Central memory CD8-positive, alpha-beta T cell (primary cell): ENCODE measurements at regions not wholly inside any gene's neighbourhood (a gene's known extent, or its start where the extent isn't known, plus 50 kb on each side); places are given as distances from the start of the nearest gene placed in this dataset.
"Not testable (repeated sequence)": the region's sequence is repeated elsewhere in the genome, so short reads cannot be mapped to it uniquely, and the experiment has no call there.

Experiments
- ATAC-seq: fragments of 150-1000 bp; cut with Tn5 transposase; replicated peaks from 2 replicates; pipeline ENCODE4 v1.10.0; 2022; ENCODE audit warnings: mild to moderate bottlenecking, moderate FRiP score, moderate number of reproducible peaks; ENCODE audit not compliant: poor library complexity, severe bottlenecking; ENCODE audit errors: extremely low read depth
- DNase-seq, 2 donors: peaks; one replicate each; pipeline ENCODE4 v3.0.0; 2021; ENCODE audit warnings: low spot score in 2 of 2
- H3K27ac Mint-ChIP-seq: one replicate; pipeline ENCODE4 v1.8.0; 2022; ENCODE audit warnings: low read depth, mild to moderate bottlenecking, moderate library complexity, mixed read lengths
- H3K27me3 Mint-ChIP-seq: one replicate; pipeline ENCODE4 v1.8.0; 2022; ENCODE audit warnings: mixed read lengths
- H3K36me3 Mint-ChIP-seq: one replicate; pipeline ENCODE4 v1.8.0; 2022; ENCODE audit warnings: mild to moderate bottlenecking, moderate library complexity, mixed read lengths; ENCODE audit not compliant: insufficient read depth
- H3K4me1 Mint-ChIP-seq: one replicate; pipeline ENCODE4 v1.8.0; 2022; ENCODE audit warnings: mixed read lengths
- H3K4me3 Mint-ChIP-seq: one replicate; pipeline ENCODE4 v1.8.0; 2022; ENCODE audit warnings: mild to moderate bottlenecking, moderate library complexity, mixed read lengths
- H3K9me3 Mint-ChIP-seq: one replicate; pipeline ENCODE4 v1.8.0; 2022; ENCODE audit warnings: mixed read lengths

DNA sequence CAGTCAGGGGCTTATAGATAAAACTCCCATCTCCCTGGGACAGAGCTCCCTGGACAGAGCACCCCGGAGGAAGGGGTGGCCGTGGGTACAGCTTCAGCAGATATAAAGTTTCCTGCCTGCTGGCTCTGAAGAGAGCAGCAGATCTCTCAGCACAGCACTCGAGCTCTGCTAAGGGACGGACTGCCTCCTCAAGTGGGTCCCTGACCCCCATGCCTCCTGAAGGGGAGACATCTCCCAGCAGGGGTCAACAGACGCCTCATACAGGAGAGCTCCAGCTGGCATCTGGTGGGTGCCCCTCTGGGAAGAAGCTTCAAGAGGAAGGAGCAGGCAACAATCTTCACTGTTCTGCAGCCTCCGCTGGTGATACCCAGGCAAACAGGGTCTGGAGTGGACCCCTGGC is 142.1 kb downstream of the OXSM start:
- not testable (repeated sequence) for ATAC-seq, H3K27ac Mint-ChIP-seq, H3K4me3 Mint-ChIP-seq, H3K4me1 Mint-ChIP-seq, DNase-seq, H3K36me3 Mint-ChIP-seq
- Mint-ChIP-seq H3K9me3 (peaks cover 22% of the 10 kb centered on the region), H3K27me3 (peaks cover 11% of the 10 kb centered on the region)

- no peak overlapping the region for H3K4me3 Mint-ChIP-seq
- no peaks in the 10 kb centered on the region for H3K4me1 Mint-ChIP-seq
- no peak for ATAC-seq
- H3K27me3 Mint-ChIP-seq: no peaks in the 10 kb centered on the region
- DNase-seq: no peak
- peaks cover 2% of the 10 kb centered on the region for H3K36me3 Mint-ChIP-seq
- no peak overlapping the region for H3K27ac Mint-ChIP-seq
- peaks cover 6% of the 10 kb centered on the region for H3K9me3 Mint-ChIP-seq
Measured at GRCh38 chr3:25938566-25939325, 148.9 kb downstream of the OXSM start.

DNA sequence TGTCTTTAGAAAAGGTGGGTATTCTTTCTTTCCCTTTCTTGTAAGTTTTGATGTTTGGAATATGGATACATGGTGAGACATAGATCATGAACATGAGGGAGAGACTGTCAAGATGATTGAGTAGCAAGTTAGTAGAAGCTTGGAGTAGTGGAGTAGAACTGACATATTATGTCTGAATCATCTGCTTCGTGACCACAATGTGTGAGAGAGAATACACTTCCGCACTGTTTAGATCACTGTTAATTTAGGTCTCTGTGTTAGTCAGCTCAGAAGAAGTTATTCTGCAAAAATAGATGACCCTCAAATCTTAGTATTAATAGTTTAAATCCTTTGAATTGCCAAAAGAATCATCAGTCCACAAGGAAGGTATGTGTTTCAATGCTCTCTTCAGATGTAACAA is 151.0 kb downstream of the OXSM start:
- H3K4me1 Mint-ChIP-seq: no peaks in the 10 kb centered on the region
- no peaks in the 10 kb centered on the region for H3K27me3 Mint-ChIP-seq
- no peak overlapping the region for H3K4me3 Mint-ChIP-seq
- no peak overlapping the region for H3K27ac Mint-ChIP-seq
- no peaks in the 10 kb centered on the region for H3K9me3 Mint-ChIP-seq
- H3K36me3 Mint-ChIP-seq: peaks cover 2% of the 10 kb centered on the region
- DNase-seq (no peak), ATAC-seq (no peak)

DNA sequence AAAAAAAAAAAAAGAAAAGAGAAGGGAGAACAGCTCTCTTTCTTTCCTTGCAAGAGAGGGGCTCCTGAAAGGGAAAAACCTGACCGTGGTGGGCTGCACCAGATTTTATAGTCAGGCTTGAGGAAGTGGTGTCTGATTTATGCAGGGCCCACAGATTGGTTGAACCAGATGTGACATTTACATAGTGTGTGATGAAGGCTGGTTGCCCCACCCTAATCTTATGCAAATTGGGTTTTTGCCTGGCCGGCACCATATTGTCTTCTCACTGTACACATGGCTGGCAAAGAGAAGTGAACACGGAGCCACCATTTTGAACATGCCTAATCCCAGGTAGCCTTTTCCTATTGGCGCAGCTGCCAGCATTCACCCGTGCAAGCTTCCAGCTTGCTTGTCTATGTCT is 154.4 kb downstream of the OXSM start:
- DNase-seq: no peak
- no peaks in the 10 kb centered on the region for H3K27me3 Mint-ChIP-seq
- no peak for ATAC-seq
- no peak overlapping the region for H3K27ac Mint-ChIP-seq
- H3K36me3 Mint-ChIP-seq: peaks cover 2% of the 10 kb centered on the region
- no peaks in the 10 kb centered on the region for H3K4me1 Mint-ChIP-seq
- no peaks in the 10 kb centered on the region for H3K9me3 Mint-ChIP-seq
- no peak overlapping the region for H3K4me3 Mint-ChIP-seq

DNA sequence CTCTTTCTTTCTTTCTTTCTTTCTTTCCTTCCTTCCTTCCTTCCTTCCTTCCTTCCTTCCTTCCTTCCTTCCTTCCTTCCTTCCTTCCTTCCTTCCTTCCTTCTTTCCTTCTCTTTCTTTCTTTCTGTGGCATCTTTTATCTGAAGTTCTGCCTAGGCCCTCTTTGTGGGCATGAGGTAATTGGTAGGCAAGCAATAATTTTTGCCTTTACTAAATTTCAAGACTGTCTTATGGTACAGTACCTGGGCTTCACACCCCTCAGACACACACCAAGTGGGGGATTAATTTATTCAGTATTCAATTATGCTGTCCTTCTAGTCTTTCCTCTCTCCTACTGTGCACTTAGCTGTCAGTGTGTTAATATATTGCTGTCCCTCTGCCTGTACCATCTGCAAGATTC is 155.5 kb downstream of the OXSM start:
- Mint-ChIP-seq H3K27me3 (no peaks in the 10 kb centered on the region), H3K27ac (no peak overlapping the region), H3K9me3 (no peaks in the 10 kb centered on the region), H3K36me3 (peaks cover 2% of the 10 kb centered on the region), H3K4me3 (no peak overlapping the region), H3K4me1 (no peaks in the 10 kb centered on the region)
- ATAC-seq (no peak), DNase-seq (no peak)

- no peak overlapping the region for H3K27ac Mint-ChIP-seq
- no peak for DNase-seq
Measured at GRCh38 chr3:25945836-25946235, 155.9 kb downstream of the OXSM start.

DNA sequence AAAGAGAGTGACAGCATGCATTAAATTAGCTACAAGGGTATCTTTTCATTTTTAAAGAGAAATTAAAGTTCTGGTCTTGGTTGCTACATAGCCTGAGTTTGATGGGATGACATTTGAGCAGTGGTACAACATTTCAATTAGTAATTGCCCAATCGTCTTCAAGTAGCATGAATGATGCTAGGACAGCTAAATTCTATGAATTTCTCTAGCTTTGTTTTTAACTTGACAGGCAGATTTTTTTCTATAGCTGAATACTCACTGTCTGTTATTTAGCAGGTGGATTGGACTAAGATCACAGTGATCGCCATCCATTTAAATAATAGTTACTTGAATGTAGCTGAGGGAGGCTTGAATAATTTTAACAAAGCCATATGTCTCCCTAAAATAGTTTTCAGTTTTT is 162.2 kb downstream of the OXSM start:
- no peak for DNase-seq

More at GRCh38 chr3:25945836-25946235, 155.9 kb downstream of the OXSM start:
- Mint-ChIP-seq H3K27me3 (no peaks in the 10 kb centered on the region), H3K4me1 (no peaks in the 10 kb centered on the region), H3K36me3 (peaks cover 2% of the 10 kb centered on the region), H3K4me3 (no peak overlapping the region), H3K9me3 (no peaks in the 10 kb centered on the region)
- ATAC-seq: no peak

DNA sequence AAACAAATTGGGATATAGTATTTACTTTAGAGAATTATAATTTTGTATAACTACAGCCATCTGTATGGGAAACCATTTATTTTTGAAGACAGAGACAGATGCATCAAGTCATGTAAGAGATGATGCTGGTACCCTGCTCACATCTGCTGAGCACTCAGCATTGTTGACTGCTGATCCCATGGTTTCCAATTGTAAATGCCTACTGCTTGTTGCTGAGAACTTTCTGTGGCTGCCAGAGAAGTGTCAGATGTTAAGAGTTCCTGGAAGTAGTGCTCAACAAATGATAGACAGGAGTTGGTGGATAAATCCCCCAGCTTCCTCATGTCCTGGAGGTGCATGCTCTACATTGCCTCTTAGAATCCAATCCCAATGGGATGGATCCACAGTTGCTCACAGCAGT is 167.1 kb downstream of the OXSM start:
- no peak for DNase-seq
- H3K4me1 Mint-ChIP-seq: no peaks in the 10 kb centered on the region
- H3K9me3 Mint-ChIP-seq: no peaks in the 10 kb centered on the region
- no peak overlapping the region for H3K4me3 Mint-ChIP-seq
- H3K27me3 Mint-ChIP-seq: peaks cover 12% of the 10 kb centered on the region
- no peak for ATAC-seq
- no peaks in the 10 kb centered on the region for H3K36me3 Mint-ChIP-seq
- no peak overlapping the region for H3K27ac Mint-ChIP-seq

More for the DNA sequence above, 162.2 kb downstream of the OXSM start:
- no peaks in the 10 kb centered on the region for H3K4me1 Mint-ChIP-seq
- no peak overlapping the region for H3K4me3 Mint-ChIP-seq
- H3K9me3 Mint-ChIP-seq: no peaks in the 10 kb centered on the region
- ATAC-seq: no peak
- peaks cover 12% of the 10 kb centered on the region for H3K27me3 Mint-ChIP-seq
- no peaks in the 10 kb centered on the region for H3K36me3 Mint-ChIP-seq
- H3K27ac Mint-ChIP-seq: no peak overlapping the region

GRCh38 chr3:25960776-25961175 is 170.9 kb downstream of the OXSM start:
- Mint-ChIP-seq H3K27me3 (no peaks in the 10 kb centered on the region), H3K4me1 (no peaks in the 10 kb centered on the region), H3K27ac (no peak overlapping the region), H3K36me3 (no peaks in the 10 kb centered on the region), H3K4me3 (no peak overlapping the region), H3K9me3 (no peaks in the 10 kb centered on the region)
- no peak for ATAC-seq
- DNase-seq: no peak

DNA sequence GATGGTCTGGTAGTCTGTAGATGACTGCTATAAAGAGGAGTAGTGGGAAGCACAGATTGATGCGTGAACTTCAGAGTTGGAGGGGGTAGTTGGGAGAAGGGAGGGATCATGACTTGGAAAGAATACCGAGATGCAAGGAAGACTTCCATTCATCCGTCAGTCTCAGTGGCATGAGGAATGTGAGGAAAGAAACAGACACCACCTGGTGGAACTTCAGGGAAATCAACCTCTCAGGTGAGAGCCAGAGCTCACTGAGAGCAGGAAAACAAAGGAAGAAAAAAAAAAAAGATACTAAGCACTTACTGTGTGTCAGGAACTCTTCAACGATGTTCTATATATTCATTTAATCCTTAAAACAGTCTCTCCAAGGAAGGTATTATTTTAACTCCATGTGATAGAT is 172.4 kb downstream of the OXSM start:
- H3K27ac Mint-ChIP-seq: no peak overlapping the region
- ATAC-seq: no peak
- no peak for DNase-seq
- no peaks in the 10 kb centered on the region for H3K4me1 Mint-ChIP-seq
- H3K36me3 Mint-ChIP-seq: no peaks in the 10 kb centered on the region
- H3K27me3 Mint-ChIP-seq: no peaks in the 10 kb centered on the region
- no peak overlapping the region for H3K4me3 Mint-ChIP-seq
- no peaks in the 10 kb centered on the region for H3K9me3 Mint-ChIP-seq

DNA sequence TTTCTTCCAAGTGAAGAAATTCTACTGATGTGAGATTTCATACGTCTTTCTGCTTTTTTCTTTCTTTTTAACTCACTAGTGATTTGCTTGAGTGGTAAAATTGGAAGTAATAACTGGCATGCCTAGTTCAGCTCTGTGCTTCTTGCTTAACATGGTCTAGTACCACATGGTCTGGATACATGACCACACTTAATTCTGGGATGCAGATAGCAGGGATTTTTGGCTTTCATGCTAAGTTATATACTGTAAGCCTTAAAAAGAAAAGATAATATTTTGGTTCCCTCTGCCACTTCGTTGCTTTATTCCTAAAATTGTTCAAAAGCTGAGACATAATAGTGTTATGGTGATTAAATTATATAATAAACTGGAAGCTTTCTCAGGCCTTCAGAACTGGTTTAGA is 174.3 kb downstream of the OXSM start:
- ATAC-seq (no peak), DNase-seq (no peak)
- Mint-ChIP-seq H3K27me3 (peaks cover 10% of the 10 kb centered on the region), H3K4me1 (no peaks in the 10 kb centered on the region), H3K4me3 (no peak overlapping the region), H3K9me3 (no peaks in the 10 kb centered on the region), H3K27ac (no peak overlapping the region), H3K36me3 (no peaks in the 10 kb centered on the region)

- Mint-ChIP-seq H3K27me3 (peaks cover 10% of the 10 kb centered on the region), H3K4me3 (no peak overlapping the region), H3K4me1 (no peaks in the 10 kb centered on the region), H3K27ac (no peak overlapping the region), H3K9me3 (peaks cover 13% of the 10 kb centered on the region), H3K36me3 (no peaks in the 10 kb centered on the region)
- ATAC-seq: no peak
- DNase-seq: no peak
Measured at GRCh38 chr3:25967385-25967784, 177.5 kb downstream of the OXSM start.

GRCh38 chr3:25971736-25972135 is 181.8 kb downstream of the OXSM start:
- ATAC-seq: no peak
- Mint-ChIP-seq H3K4me1 (no peaks in the 10 kb centered on the region), H3K36me3 (no peaks in the 10 kb centered on the region)

More at GRCh38 chr3:25971736-25972135, 181.8 kb downstream of the OXSM start:
- Mint-ChIP-seq H3K9me3 (peaks cover 13% of the 10 kb centered on the region), H3K4me3 (no peak overlapping the region), H3K27me3 (peaks cover 10% of the 10 kb centered on the region), H3K27ac (no peak overlapping the region)
- no peak for DNase-seq
